Activated T-helper 9 cell treated with anti-CD3 and anti-CD28 coated beads, Interleukin-2, amount 50 U/mL, for 16 hours (primary cell): ENCODE measurements at regions not wholly inside any gene's neighbourhood (a gene's known extent, or its start where the extent isn't known, plus 50 kb on each side); places are given as distances from the start of the nearest gene placed in this dataset.

Experiments
- DNase-seq: peaks from one replicate; pipeline ENCODE4 v3.0.0-alpha.2; 2020; ENCODE audit warnings: low read depth

- DNase-seq: no peak
Measured at GRCh38 chr16:65956100-65956499, 410.4 kb upstream of the CDH5 start.

DNA sequence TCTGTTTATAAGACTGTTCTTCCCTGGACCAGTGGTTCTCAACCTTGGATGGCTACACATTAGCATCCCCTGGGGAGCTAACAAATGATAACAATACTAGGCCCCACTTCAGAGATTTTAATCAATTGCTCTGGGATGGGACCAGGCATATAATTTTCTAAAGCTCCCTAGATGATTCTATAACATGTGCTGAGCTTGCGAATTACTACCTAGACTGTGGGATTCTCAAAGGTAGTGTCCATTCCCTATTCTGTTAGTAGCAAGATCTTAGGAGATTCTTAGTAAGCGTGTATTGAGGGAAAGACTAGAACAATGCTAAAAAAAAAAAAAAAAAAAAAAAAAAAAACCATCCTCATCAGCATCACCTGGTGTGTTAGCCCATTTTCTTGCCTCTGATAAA, 412.0 kb upstream of the CDH5 start:
- no peak for DNase-seq

- DNase-seq: no peak
Measured at GRCh38 chr16:65950211-65950610, 416.3 kb upstream of the CDH5 start.

DNA sequence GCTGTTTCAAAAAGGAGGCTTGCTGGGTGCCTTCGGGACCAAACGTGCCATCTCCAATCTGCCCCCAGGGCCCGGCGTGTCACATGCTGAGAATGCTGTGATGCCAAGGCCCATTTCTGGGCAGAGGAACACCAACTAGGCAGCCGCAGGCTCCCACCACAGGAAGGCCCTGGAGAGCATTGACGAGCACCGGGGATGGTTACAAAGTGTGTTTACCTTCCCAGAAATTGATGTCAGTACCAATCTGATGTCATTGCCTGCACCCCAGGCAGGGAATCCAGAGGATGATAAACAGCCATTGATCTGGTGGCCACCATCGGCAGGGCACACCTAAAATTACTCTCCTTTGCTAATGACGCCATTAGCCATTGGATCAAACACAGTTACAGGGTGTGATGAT, 418.1 kb upstream of the CDH5 start:
- DNase-seq: no peak

DNA sequence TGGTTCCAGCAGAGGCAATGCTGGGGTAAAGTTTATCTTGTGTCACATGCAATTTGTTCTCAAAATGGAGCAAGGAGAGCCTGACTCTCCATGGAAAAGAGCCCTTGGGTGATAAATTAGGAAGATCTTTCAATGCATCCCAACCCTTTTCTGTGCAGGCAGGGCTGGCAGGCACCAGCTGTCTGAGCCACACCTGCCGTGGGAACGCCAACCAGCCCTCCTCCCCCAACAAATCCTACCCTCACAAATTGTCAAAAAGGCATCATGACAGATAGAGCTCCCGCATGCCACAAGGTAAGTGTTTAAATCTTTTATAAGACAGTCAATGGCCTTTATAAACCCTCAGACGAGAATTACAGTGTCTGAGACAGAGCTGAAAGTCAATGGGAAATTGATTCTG, 418.5 kb upstream of the CDH5 start:
- no peak for DNase-seq

DNA sequence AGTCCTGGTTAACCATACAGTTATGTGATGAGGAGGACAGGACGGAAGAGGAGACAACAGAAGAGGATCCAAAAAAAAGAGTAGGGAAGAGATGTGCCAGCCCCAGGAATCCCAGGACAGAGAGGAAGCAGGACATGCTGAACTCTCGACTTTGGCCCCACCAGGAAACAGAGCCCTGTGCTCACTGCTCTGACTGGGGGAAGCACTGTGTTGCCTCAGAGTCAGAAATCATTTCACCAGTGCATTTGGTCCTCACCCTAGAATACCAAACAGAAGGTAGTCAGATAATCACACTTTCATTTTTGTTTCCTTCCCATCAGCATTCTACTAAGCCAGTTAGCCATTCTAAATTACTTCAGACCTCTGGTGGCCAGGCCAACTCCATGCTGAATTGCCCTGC, 421.0 kb upstream of the CDH5 start:
- no peak for DNase-seq

DNA sequence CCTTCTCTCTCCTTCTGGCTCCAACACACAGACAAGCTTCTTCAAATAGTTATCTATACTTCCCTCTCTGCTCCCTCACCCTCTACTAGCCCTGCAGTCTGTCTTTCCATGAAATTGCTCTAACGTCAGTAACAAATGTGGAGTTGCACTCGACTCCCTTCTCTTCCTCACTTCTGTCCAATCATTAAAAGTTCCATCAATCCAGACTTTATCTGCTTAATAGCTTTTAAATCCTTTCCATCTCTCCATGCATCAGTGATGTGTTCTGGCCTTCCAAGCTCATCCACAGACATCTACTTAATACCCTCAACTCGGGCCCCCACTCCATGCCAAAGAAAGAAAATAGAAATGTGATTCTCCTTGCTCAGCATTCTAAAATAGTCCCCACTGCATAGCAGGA, 422.1 kb upstream of the CDH5 start:
- no peak for DNase-seq

DNA sequence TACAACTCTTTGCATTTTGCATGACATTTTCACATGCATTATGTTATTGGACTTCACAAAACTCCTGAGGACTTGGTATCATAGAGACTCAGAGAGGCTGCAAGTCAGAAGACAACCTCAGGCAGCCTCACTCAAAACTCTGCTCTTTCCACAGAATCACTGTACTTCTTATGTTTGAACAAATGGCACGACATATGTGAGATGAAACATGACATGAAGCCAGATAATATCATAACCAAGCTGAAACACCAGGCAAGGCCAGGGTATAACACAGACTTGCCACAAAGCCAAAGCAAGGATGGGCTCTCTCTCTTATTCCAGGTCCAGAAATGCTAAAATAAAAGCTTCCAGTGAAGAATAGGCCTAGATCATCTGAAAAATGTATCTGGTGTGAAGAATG, 425.8 kb upstream of the CDH5 start:
- DNase-seq: no peak

GRCh38 chr16:65938083-65938482, 428.4 kb upstream of the CDH5 start:
- DNase-seq: no peak

DNA sequence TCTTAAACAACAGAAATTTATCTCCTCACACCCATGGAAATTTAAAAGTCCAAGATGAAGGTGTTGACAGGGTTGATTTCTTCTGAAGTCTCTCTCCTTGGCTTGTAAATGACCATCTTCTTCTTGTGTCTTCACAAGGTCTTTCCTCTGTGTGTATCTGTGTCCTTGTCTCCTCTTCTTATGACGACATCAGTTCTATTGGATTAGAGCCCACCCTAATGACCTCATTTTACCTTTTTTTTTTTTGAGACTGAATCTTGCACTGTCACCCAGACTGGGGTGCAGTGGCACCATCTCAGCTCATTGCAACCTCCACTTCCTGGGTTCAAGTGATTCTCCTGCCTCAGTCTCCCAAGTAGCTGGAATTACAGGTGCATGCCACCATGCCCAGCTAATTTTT, 429.0 kb upstream of the CDH5 start:
- DNase-seq: no peak

DNA sequence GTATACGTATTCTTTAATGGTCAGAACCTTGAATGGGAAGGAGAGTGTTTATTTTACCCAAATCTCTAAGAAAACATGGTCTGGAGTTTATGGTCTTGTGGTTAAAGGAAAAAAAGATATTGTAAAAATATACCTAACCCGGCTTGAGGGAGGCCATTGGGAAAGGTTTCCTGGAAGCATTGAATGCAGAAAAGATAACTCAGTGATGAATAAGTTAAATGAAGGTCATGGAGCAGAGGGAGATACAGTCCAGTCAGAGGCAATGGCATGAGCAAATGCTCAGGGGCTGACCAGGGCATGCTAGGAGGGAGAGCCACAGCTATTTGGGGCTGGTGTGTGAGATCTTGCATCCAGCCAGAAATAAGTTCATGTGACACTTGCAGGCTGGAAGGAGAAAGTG, 430.4 kb upstream of the CDH5 start:
- no peak for DNase-seq

DNA sequence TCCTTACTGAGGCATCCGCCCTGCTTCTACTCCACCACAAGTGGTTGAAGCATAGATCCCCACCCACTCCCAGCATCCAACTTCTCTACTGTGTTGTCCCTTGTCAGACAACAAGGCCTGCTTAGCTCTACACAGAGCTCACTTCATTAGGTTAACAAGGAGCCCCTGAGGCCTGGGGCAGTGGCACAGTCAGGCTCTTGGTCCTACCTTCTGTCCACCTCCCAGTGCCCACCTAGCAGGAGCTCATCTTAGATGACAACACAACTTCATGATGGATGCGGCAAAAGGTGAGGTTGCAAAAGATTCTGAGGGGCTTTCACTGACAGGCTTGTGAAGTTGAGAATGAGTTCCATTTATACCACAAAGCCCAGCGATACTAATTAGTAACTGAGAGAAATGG, 432.0 kb upstream of the CDH5 start:
- no peak for DNase-seq

DNA sequence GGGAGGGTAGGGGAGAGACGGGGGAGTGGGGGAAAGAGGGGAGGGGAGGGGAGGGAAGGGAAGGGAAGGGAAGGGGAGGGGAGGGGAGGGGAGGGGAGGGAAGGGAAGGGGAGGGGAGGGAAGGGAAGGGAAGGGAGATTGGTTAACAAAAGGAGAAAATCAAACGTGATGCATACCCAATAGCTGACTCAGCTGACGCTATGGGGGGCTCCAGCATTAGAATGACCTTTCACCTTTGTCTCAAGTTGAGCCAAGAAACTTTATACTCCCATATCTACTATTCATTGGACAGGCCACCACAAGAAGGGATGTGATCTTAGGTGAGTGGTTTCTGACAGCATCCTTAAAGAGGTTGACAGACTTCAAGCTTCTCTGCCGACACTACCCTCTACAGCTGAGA, 432.8 kb upstream of the CDH5 start:
- DNase-seq: no peak

GRCh38 chr16:65932350-65933072, 434.0 kb upstream of the CDH5 start:
- no peak for DNase-seq

GRCh38 chr16:65922923-65923322, 443.6 kb upstream of the CDH5 start:
- DNase-seq: no peak

- DNase-seq: no peak
Measured at GRCh38 chr16:65919986-65920376, 446.5 kb upstream of the CDH5 start.

- DNase-seq: no peak
Measured at GRCh38 chr16:65919145-65919985, 447.1 kb upstream of the CDH5 start.

- DNase-seq: no peak
Measured at GRCh38 chr16:65917466-65917865, 449.0 kb upstream of the CDH5 start.

GRCh38 chr16:65916995-65917394, 449.5 kb upstream of the CDH5 start:
- DNase-seq: no peak

GRCh38 chr16:65910291-65910690, 456.2 kb upstream of the CDH5 start:
- DNase-seq: no peak

DNA sequence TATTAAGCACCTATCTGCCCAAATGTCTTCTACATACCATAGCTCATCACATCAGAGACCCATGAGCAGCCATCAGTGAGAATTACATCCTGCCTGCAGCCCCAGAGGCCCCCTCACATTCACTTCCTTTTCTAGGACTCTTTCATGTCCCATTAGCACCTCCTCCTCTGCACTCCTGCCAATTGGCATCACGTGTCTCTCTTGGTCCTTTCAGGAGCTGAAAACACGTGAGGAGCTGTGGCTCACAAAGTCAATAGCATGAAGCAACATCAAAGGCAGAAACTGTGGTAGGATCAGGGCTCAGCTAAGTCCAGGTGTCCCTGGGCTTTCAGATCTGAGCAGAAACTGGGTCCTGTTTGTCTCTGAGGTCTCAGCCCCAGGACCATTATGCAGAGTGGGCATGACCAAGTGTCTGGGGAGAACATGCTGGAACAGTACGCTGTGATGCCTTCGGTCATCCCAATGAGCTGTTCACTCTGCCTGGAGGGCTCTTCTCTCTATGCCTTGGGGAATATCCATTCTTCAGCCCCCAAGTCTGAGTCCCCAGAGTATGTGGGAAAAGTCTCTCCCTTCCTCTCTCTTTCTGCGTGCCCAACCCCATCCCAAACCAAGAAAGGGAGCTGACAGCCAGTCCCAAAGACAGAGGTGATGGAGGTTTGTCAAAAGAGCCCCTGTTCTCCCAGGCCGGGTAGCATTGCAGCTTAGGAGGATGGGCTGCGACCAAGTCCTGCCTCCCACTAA, 457.0 kb upstream of the CDH5 start:
- no peak for DNase-seq

- DNase-seq: no peak
Measured at GRCh38 chr16:65908568-65908967, 457.9 kb upstream of the CDH5 start.

- DNase-seq: no peak
Measured at GRCh38 chr16:65905331-65905730, 461.2 kb upstream of the CDH5 start.
